B cell (primary cell): ENCODE measurements at regions not wholly inside any gene's neighbourhood (a gene's known extent, or its start where the extent isn't known, plus 50 kb on each side); places are given as distances from the start of the nearest gene placed in this dataset.

Experiments
- ATAC-seq: fragments of 200-7000 bp; cut with Tn5 transposase; one replicate; pipeline ENCODE4 v1.10.0; 2021; ENCODE audit warnings: low read depth, mild to moderate bottlenecking, moderate number of reproducible peaks, moderate library complexity
- CTCF ChIA-PET: fragments of 350-600 bp; sonication (Branson Sonifier 250); formaldehyde crosslinking; loops from one replicate; lab custom pipeline; 2021; ENCODE audit warnings: antibody characterized with exemption, inconsistent platforms; lab: Charles Lee
- POLR2A ChIA-PET: fragments of 350-600 bp; sonication (Branson Sonifier 250); formaldehyde crosslinking; loops from one replicate; lab custom pipeline; 2021; ENCODE audit warnings: antibody characterized with exemption; lab: Charles Lee
- DNase-seq: peaks from one replicate; pipeline ENCODE4 v3.0.0; 2013
- H2AFZ ChIP-seq: 2 replicates; pipeline ENCODE4 v1.6.1; 2012; ENCODE audit warnings: mild to moderate bottlenecking, low read depth, low read length; ENCODE audit not compliant: insufficient read depth, poor library complexity, severe bottlenecking
- H3K27ac ChIP-seq, 2 donors: 1 replicate in 1 of 2; 2 replicates in 1 of 2; pipeline ENCODE4 v1.5.1; 2012 to 2013; ENCODE audit warnings: low read length in 2 of 2, mild to moderate bottlenecking in 2 of 2, moderate library complexity in 1 of 2
- H3K27me3 ChIP-seq, 4 experiments: fragments of 200-600 bp in 1 of 4; sonication (generic) in 1 of 4; replicated peaks in 1 of 4; 1 replicate in 2 of 4; 2 replicates in 2 of 4; pipeline versions ENCODE4 v1.6.1 to v1.7.0; 2013 to 2016; ENCODE audit warnings: low read length in 3 of 4, mild to moderate bottlenecking in 2 of 4, mixed read lengths in 1 of 4, moderate library complexity in 1 of 4; ENCODE audit not compliant: insufficient read depth in 4 of 4, control insufficient read depth in 3 of 4; ENCODE audit errors: control extremely low read depth in 1 of 4
- H3K36me3 ChIP-seq, 2 experiments: replicated peaks in 1 of 2; 1 replicate in 1 of 2; 2 replicates in 1 of 2; pipeline versions ENCODE4 v1.6.1 to v1.7.1; 2013; ENCODE audit warnings: low read length in 1 of 2; ENCODE audit not compliant: insufficient read depth in 2 of 2, control insufficient read depth in 1 of 2; ENCODE audit errors: control extremely low read depth in 1 of 2, extremely low read depth in 1 of 2
- H3K4me1 ChIP-seq, 2 donors: fragments of 200-600 bp in 1 of 2; sonication (generic) in 1 of 2; 1 replicate in 1 of 2; 2 replicates in 1 of 2; pipeline versions ENCODE4 v1.5.1 to v1.6.1; 2013 to 2017; ENCODE audit warnings: low read length in 2 of 2; ENCODE audit not compliant: control insufficient read depth in 2 of 2, insufficient read depth in 2 of 2
- H3K4me2 ChIP-seq: replicated peaks from 2 replicates; pipeline ENCODE3; 2012; ENCODE audit warnings: mild to moderate bottlenecking, low read depth, low read length; ENCODE audit not compliant: poor library complexity, severe bottlenecking
- H3K4me3 ChIP-seq, 5 experiments: fragments of 200-600 bp in 1 of 5; sonication (generic) in 1 of 5; 1 replicate in 3 of 5; 2 replicates in 2 of 5; pipeline versions ENCODE4 v1.5.1 to v1.7.0; 2011 to 2016; ENCODE audit warnings: low read length in 4 of 5, mild to moderate bottlenecking in 4 of 5, low read depth in 2 of 5, control low read depth in 1 of 5, moderate library complexity in 1 of 5; ENCODE audit not compliant: insufficient read depth in 1 of 5; ENCODE audit errors: control extremely low read depth in 1 of 5, extremely low read depth in 1 of 5
- H3K79me2 ChIP-seq: fragments of 200-600 bp; sonication (generic); one replicate; pipeline ENCODE4 v1.6.0; 2016; ENCODE audit warnings: low read length; ENCODE audit not compliant: control insufficient read depth, insufficient read depth
- H3K9ac ChIP-seq: fragments of 200-600 bp; sonication (generic); 2 replicates; pipeline ENCODE4 v1.6.1; 2017; ENCODE audit warnings: mild to moderate bottlenecking, low read length, moderate library complexity
- H3K9me3 ChIP-seq, 3 donors: one replicate each; pipeline versions ENCODE4 v1.6.1 to v1.7.1; 2013; ENCODE audit warnings: low read length in 2 of 3; ENCODE audit not compliant: control insufficient read depth in 2 of 3, insufficient read depth in 1 of 3; ENCODE audit errors: control extremely low read depth in 1 of 3
- H4K20me1 ChIP-seq: 2 replicates; pipeline ENCODE4 v1.6.0; 2012; ENCODE audit warnings: mild to moderate bottlenecking, low read length; ENCODE audit not compliant: insufficient read depth, control insufficient read depth, poor library complexity, severe bottlenecking
- H3K27ac Mint-ChIP-seq: one replicate; pipeline ENCODE4 v1.8.0; 2021; ENCODE audit warnings: mixed read lengths
- H3K27me3 Mint-ChIP-seq: one replicate; pipeline ENCODE4 v1.8.0; 2021; ENCODE audit warnings: mixed read lengths
- H3K4me1 Mint-ChIP-seq: one replicate; pipeline ENCODE4 v1.8.0; 2021; ENCODE audit warnings: mixed read lengths
- H3K4me3 Mint-ChIP-seq: one replicate; pipeline ENCODE4 v1.8.0; 2021; ENCODE audit warnings: mixed read lengths
- H3K9me3 Mint-ChIP-seq: one replicate; pipeline ENCODE4 v1.8.0; 2022; ENCODE audit warnings: mixed read lengths; ENCODE audit not compliant: insufficient read depth
- CTCF ChIP-seq: fragments of 200-600 bp; IDR thresholded peaks from one replicate; pipeline ENCODE4 v1.8.0; 2022; ENCODE audit warnings: antibody characterized with exemption, mild to moderate bottlenecking
- EZH2 ChIP-seq: IDR thresholded peaks from 2 replicates; pipeline ENCODE4 v1.6.1; 2012; ENCODE audit warnings: borderline replicate concordance, low read depth, mild to moderate bottlenecking, moderate library complexity, low read length; ENCODE audit not compliant: insufficient read depth, poor library complexity, severe bottlenecking
- WGBS: methylation state at CpG from one replicate; pipeline ENCODE4 v1.1.5; 2013; ENCODE audit warnings: missing lambda C conversion rate; ENCODE audit not compliant: insufficient coverage; 5-methylcytosine and 5-hydroxymethylcytosine counted together
- intact Hi-C: fragments of 100-400 bp; cut with micrococcal nuclease; formaldehyde crosslinking; loops from one replicate; pipeline ENCODE4 v1.10.0; 2022

- no peaks in the 10 kb centered on the region for H3K4me1 ChIP-seq
- ATAC-seq: no peak
- no peak for DNase-seq
- CTCF ChIA-PET: no interaction called here
- POLR2A ChIA-PET: no interaction called here
- no peak overlapping the region for H2AFZ ChIP-seq
- no peaks in the 10 kb centered on the region for H3K27me3 ChIP-seq
- no peaks in the 10 kb centered on the region for H3K36me3 ChIP-seq
- peaks cover 4% of the 10 kb centered on the region for H3K9me3 Mint-ChIP-seq
- H3K4me1 Mint-ChIP-seq: no peaks in the 10 kb centered on the region
- TF ChIP-seq EZH2 (no peak), CTCF (no peak)
- H3K27ac ChIP-seq: no peak overlapping the region
- H4K20me1 ChIP-seq: no peaks in the 10 kb centered on the region
- no peak overlapping the region for H3K4me3 ChIP-seq
- H3K4me3 Mint-ChIP-seq: no peak overlapping the region
- no peak overlapping the region for H3K4me2 ChIP-seq
- H3K27ac Mint-ChIP-seq: no peak overlapping the region
- no peaks in the 10 kb centered on the region for H3K79me2 ChIP-seq
- no peaks in the 10 kb centered on the region for H3K27me3 Mint-ChIP-seq
- peaks cover 0 to 8% (median 0%) of the 10 kb centered on the region in 3 donors for H3K9me3 ChIP-seq
- no peak overlapping the region for H3K9ac ChIP-seq
- intact Hi-C loops: no loop called here
- no CpG with 5 or more reads among the region's 2 CpGs for WGBS
These were observed 167.3 kb upstream of the KCTD3 start for GRCh38 chr1:215399787-215400186.

GRCh38 chr1:215400741-215401140, 166.4 kb upstream of the KCTD3 start:
- intact Hi-C loops: no loop called here
- no peaks in the 10 kb centered on the region for H3K79me2 ChIP-seq
- Mint-ChIP-seq H3K4me1 (no peaks in the 10 kb centered on the region), H3K4me3 (no peak overlapping the region), H3K27ac (no peak overlapping the region), H3K9me3 (peaks cover 4% of the 10 kb centered on the region), H3K27me3 (no peaks in the 10 kb centered on the region)
- peaks cover 0 to 4% (median 0%) of the 10 kb centered on the region in 3 donors for H3K9me3 ChIP-seq
- POLR2A ChIA-PET: no interaction called here
- no peak overlapping the region for H2AFZ ChIP-seq
- no peaks in the 10 kb centered on the region for H3K27me3 ChIP-seq
- WGBS: no CpG with 5 or more reads among the region's 1 CpG
- ATAC-seq: no peak
- no peak overlapping the region for H3K9ac ChIP-seq
- H3K4me3 ChIP-seq: no peak overlapping the region
- H3K27ac ChIP-seq: no peak overlapping the region
- CTCF ChIA-PET: no interaction called here
- TF ChIP-seq EZH2: no peak
- no peak for TF ChIP-seq CTCF
- DNase-seq: no peak
- no peaks in the 10 kb centered on the region for H3K4me1 ChIP-seq
- H3K4me2 ChIP-seq: no peak overlapping the region
- H3K36me3 ChIP-seq: no peaks in the 10 kb centered on the region
- no peaks in the 10 kb centered on the region for H4K20me1 ChIP-seq
